Heart right ventricle (tissue), 16 donors: ENCODE measurements at regions not wholly inside any gene's neighbourhood (a gene's known extent, or its start where the extent isn't known, plus 50 kb on each side); places are given as distances from the start of the nearest gene placed in this dataset.

Experiments used
- ATAC-seq, 8 donors: fragments of 200-7000 bp; cut with Tn5 transposase; one replicate each; pipeline ENCODE4 v1.9.1; 2020; ENCODE audit warnings: mild to moderate bottlenecking in 8 of 8, moderate library complexity in 8 of 8, moderate number of reproducible peaks in 1 of 8
- DNase-seq, 2 donors: peaks; one replicate each; pipeline ENCODE4 v3.0.0-alpha.2; 2020
- H3K27ac ChIP-seq, 10 donors: fragments of 200-600 bp; sonication (generic) in 2 of 10; one replicate each; pipeline versions ENCODE4 v1.5.0 to v1.8.0; 2020 to 2022; ENCODE audit warnings: mild to moderate bottlenecking in 3 of 10
- H3K27me3 ChIP-seq, 7 donors: fragments of 200-600 bp; one replicate each; pipeline ENCODE4 v1.8.0; 2021 to 2022; ENCODE audit warnings: mild to moderate bottlenecking in 2 of 7
- H3K36me3 ChIP-seq, 9 donors: fragments of 200-600 bp; sonication (generic) in 1 of 9; one replicate each; pipeline versions ENCODE4 v1.5.0 to v1.8.0; 2020 to 2022; ENCODE audit warnings: mild to moderate bottlenecking in 2 of 9
- H3K4me1 ChIP-seq, 9 donors: fragments of 200-600 bp; sonication (generic) in 1 of 9; one replicate each; pipeline versions ENCODE4 v1.5.0 to v1.8.0; 2020 to 2022; ENCODE audit warnings: mild to moderate bottlenecking in 4 of 9
- H3K4me3 ChIP-seq, 10 donors: fragments of 200-600 bp; sonication (generic) in 2 of 10; one replicate each; pipeline versions ENCODE4 v1.5.0 to v1.8.0; 2020 to 2022; ENCODE audit warnings: mild to moderate bottlenecking in 7 of 10, moderate library complexity in 2 of 10
- H3K9me3 ChIP-seq, 11 donors: fragments of 200-600 bp in 10 of 11; sonication (generic) in 2 of 11; one replicate each; pipeline versions ENCODE4 v1.5.0 to v1.8.0; 2013 to 2022; ENCODE audit warnings: mild to moderate bottlenecking in 2 of 11, control low read depth in 1 of 11, moderate library complexity in 1 of 11
- WGBS, 2 donors: extraction: QIAGEN DNeasy Blood & Tissue Kit; methylation state at CpG; one replicate each; pipeline ENCODE4 v1.1.7; 2013; ENCODE audit warnings: inconsistent platforms in 1 of 2; 5-methylcytosine and 5-hydroxymethylcytosine counted together
- intact Hi-C, 10 donors: fragments of 100-400 bp; cut with DNase I; formaldehyde crosslinking; loops; one replicate each; pipeline versions ENCODE4 v1.11.1 to v1.14.2; 2022
- TF ChIP-seq, protein P1 (sequence below), 9 donors: fragments of 200-600 bp; sonication (generic) in 2 of 9; IDR thresholded peaks; one replicate each; pipeline versions ENCODE4 v1.5.0 to v1.8.0; 2021 to 2022; ENCODE audit warnings: antibody characterized with exemption in 9 of 9, mild to moderate bottlenecking in 5 of 9, moderate library complexity in 1 of 9
- donor health status: Arrhythmogenic right ventricular cardiomyopathy.
- donor health status: ischemic (EF 13 %, LVEDD 7.1; RV severe dilation, severe dysfunction).
- donor health status: healthy with polysubstance abuse.
- donor health status: DM: no; HTN: yes; CAD: no.
- donor health status: DM: no; HTN: no; CAD: no.
- donor health status: ischemic (EF 25% LVEDD 6.9; RV normal size, moderate dysfunction).
- donor health status: ischemic (EF 25% LVEDD 5.7; RV mildly dilated, moderate dysfunction).
- donor health status: healthy.
- donor health status: DM: yes; HTN: yes; CAD: no.
- donor health status: Ischemic cardiomyopathy.
- donor health status: ischemic (EF 35%, LVEDD 5.7; RV mildly dilated, moderate dysfunction).
- donor health status: nonischemic (EF 11% LVEDD 7.7; RV severe dilation, severe dysfunction).
- donor health status: DM: yes; HTN: yes; CAD: no.
- donor health status: PGD.
- donor health status: ischemic (EF 29% LVEDD 5.4; RV normal size, mild dysfunction).
- donor health status: nonischemic (EF 23%, LVEDD 6.1; RV moderate dilation, normal function).

GRCh38 chr6:169071394-169071793 is 182.3 kb downstream of the THBS2 start:
- DNase-seq: no peak
- no peak for ATAC-seq
- WGBS, 2 donors: 76 to 84% methylated on average over 7 of the region's 7 CpGs
- intact Hi-C loops: no loop called here
- Histone ChIP-seq H3K27me3 (peaks cover 0 to 11% (median 0%) of the 10 kb centered on the region in 7 donors), H3K36me3 (no peaks in the 10 kb centered on the region), H3K27ac (peak overlapping the region in 5 of 10 donors; percentile 10 to 59 (median 39)), H3K4me3 (no peak overlapping the region), H3K4me1 (peaks cover 0 to 23% (median 5%) of the 10 kb centered on the region in 9 donors), H3K9me3 (peaks cover 0 to under 1% (median 0%) of the 10 kb centered on the region in 11 donors)
- TF ChIP-seq, protein P1, sequence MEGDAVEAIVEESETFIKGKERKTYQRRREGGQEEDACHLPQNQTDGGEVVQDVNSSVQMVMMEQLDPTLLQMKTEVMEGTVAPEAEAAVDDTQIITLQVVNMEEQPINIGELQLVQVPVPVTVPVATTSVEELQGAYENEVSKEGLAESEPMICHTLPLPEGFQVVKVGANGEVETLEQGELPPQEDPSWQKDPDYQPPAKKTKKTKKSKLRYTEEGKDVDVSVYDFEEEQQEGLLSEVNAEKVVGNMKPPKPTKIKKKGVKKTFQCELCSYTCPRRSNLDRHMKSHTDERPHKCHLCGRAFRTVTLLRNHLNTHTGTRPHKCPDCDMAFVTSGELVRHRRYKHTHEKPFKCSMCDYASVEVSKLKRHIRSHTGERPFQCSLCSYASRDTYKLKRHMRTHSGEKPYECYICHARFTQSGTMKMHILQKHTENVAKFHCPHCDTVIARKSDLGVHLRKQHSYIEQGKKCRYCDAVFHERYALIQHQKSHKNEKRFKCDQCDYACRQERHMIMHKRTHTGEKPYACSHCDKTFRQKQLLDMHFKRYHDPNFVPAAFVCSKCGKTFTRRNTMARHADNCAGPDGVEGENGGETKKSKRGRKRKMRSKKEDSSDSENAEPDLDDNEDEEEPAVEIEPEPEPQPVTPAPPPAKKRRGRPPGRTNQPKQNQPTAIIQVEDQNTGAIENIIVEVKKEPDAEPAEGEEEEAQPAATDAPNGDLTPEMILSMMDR (IDR thresholded peaks at IDR 0.05): no peak

DNA sequence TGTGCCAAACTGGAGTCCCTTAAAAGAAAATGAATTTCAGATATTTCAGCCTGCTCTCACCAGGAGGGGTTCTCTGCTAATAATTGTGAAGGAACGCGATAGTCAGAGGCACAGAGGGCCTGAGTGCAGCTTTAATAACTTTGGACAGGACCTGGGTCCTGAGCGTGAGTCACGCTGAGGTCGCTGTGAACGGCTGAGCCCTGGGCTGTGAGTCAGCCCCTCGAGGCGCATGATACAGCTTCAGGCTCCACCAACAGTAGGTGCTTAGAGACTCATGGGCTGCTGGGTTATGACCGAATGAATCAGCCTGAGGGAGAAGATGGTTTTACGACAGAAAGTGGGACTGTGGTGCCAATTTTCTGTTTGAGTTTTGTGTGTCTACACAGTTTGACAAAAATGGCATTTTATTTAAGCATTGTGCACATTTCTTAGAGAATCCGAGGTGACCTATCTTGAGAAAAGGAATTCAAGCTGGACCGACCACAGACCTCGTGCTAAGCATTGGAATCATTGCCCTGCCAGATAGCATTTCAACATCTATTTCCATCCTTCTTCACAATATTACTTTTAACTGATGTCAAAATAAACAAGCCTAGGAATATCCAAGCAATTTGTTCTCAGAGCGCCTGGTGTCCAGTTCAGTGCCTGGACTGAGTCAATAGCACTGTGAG is 183.0 kb downstream of the THBS2 start:
- ATAC-seq: peak; percentile 86 to 95 (median 89)
- H3K4me3 ChIP-seq: no peak overlapping the region

DNA sequence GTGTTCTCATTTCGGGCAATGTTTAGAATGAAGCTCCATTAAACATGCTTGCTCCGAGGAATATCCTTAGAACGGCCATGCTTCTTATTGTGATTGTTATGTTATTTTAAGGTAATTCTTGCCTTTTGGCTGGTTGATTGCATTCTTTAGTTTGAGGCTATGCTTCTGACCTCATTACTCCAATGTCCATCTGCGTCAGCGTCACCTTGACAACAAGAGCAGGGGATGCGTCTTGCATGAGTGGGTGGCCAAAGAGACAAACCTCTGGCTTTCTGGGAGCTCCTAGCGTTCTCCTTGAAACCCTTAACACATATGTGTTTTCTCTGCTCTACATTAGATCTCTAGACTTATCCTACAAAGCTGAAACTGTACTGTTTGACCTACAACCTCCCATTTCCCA is 184.3 kb downstream of the THBS2 start:
- Histone ChIP-seq H3K27ac (peak overlapping the region in 1 of 10 donors; percentile 10), H3K27me3 (peaks cover 0 to 11% (median 0%) of the 10 kb centered on the region in 7 donors), H3K9me3 (no peaks in the 10 kb centered on the region), H3K4me3 (no peak overlapping the region), H3K4me1 (peaks cover 0 to 17% (median 0%) of the 10 kb centered on the region in 9 donors), H3K36me3 (no peaks in the 10 kb centered on the region)
- intact Hi-C loops: no loop called here
- 90 to 92% methylated on average over 7 of the region's 7 CpGs for WGBS, 2 donors
- TF ChIP-seq, protein P1 (IDR thresholded peaks at IDR 0.05): no peak
- ATAC-seq (no peak), DNase-seq (no peak)

More for the DNA sequence above, 183.0 kb downstream of the THBS2 start:
- Histone ChIP-seq H3K4me1 (peaks cover 0 to 23% (median 5%) of the 10 kb centered on the region in 9 donors), H3K27me3 (peaks cover 0 to 11% (median 0%) of the 10 kb centered on the region in 7 donors), H3K36me3 (no peaks in the 10 kb centered on the region), H3K27ac (peak overlapping the region in 5 of 10 donors; percentile 10 to 59 (median 26)), H3K9me3 (no peaks in the 10 kb centered on the region)
- DNase-seq: peak; percentile 51 to 61
- intact Hi-C loops: no loop called here
- TF ChIP-seq, protein P1 (IDR thresholded peaks at IDR 0.05): no peak
- WGBS, 2 donors: 60 to 69% methylated on average over 14 of the region's 14 CpGs

DNA sequence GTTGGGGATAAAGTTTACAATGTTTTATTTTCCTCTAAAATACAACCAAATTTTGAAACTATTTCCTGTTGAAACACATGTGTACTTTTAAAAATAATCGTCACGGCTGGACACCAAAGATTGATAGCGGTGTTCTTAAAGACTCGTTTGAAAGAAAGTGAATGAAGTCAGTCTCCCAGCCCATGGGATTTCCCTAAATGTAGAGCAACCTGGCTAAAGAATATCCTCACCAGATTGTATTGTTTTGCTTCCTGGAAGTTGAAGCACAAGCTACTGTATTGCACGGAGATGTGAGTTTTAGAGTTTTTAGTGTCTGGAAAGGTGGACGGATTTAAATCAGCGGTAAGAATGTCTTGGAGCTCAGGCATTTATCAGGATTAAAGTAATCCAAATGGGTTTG is 189.5 kb downstream of the THBS2 start:
- Histone ChIP-seq H3K27ac (no peak overlapping the region), H3K27me3 (no peaks in the 10 kb centered on the region), H3K36me3 (no peaks in the 10 kb centered on the region), H3K9me3 (peaks cover 0 to 12% (median 0%) of the 10 kb centered on the region in 11 donors), H3K4me1 (no peaks in the 10 kb centered on the region), H3K4me3 (no peak overlapping the region)
- no peak for ATAC-seq
- intact Hi-C loops: no loop called here
- TF ChIP-seq, protein P1 (IDR thresholded peaks at IDR 0.05): no peak
- no peak for DNase-seq
- WGBS, 2 donors: 66 to 70% methylated on average over 7 of the region's 7 CpGs
